H1 (cell line): ENCODE measurements at regions not wholly inside any gene's neighbourhood (a gene's known extent, or its start where the extent isn't known, plus 50 kb on each side); places are given as distances from the start of the nearest gene placed in this dataset.

Experiments used
- SIRT6 ChIP-seq: IDR thresholded peaks from one replicate; pipeline ENCODE4 v1.7.1; 2012; ENCODE audit warnings: low read length, inconsistent platforms
- SIX5 ChIP-seq: IDR thresholded peaks from 2 replicates; pipeline ENCODE4 v1.6.1; 2011; ENCODE audit warnings: mild to moderate bottlenecking, low read depth, low read length
- TAF7 ChIP-seq: optimal IDR thresholded peaks from 2 replicates; pipeline ENCODE3; 2011; ENCODE audit warnings: low read depth, mild to moderate bottlenecking, inconsistent platforms, low read length, moderate library complexity, borderline replicate concordance
- TF ChIP-seq, protein P1 (sequence below), 3 experiments: IDR thresholded peaks; 1 replicate in 2 of 3; 2 replicates in 1 of 3; pipeline versions ENCODE4 v1.5.1 to v1.6.1; 2011; ENCODE audit warnings: low read length in 3 of 3, mild to moderate bottlenecking in 3 of 3, inconsistent platforms in 2 of 3, low read depth in 1 of 3, moderate library complexity in 1 of 3; ENCODE audit not compliant: insufficient read depth in 1 of 3; ENCODE audit errors: control extremely low read depth in 1 of 3

- TF ChIP-seq, protein P1, sequence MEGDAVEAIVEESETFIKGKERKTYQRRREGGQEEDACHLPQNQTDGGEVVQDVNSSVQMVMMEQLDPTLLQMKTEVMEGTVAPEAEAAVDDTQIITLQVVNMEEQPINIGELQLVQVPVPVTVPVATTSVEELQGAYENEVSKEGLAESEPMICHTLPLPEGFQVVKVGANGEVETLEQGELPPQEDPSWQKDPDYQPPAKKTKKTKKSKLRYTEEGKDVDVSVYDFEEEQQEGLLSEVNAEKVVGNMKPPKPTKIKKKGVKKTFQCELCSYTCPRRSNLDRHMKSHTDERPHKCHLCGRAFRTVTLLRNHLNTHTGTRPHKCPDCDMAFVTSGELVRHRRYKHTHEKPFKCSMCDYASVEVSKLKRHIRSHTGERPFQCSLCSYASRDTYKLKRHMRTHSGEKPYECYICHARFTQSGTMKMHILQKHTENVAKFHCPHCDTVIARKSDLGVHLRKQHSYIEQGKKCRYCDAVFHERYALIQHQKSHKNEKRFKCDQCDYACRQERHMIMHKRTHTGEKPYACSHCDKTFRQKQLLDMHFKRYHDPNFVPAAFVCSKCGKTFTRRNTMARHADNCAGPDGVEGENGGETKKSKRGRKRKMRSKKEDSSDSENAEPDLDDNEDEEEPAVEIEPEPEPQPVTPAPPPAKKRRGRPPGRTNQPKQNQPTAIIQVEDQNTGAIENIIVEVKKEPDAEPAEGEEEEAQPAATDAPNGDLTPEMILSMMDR (IDR thresholded peaks at IDR 0.05; ENCODE audit: control extremely low read depth in 1 of 3, insufficient read depth in 1 of 3, low read depth in 1 of 3, low read length in 3 of 3) = no peak
- no peak for TF ChIP-seq SIX5
- no peak for TF ChIP-seq TAF7
- no peak for TF ChIP-seq SIRT6
These were observed 289.2 kb downstream of the CLIC5 start (continued) for GRCh38 chr6:45726444-45726843.
